ENCODE measurements at regions not wholly inside any gene's neighbourhood (a gene's known extent, or its start where the extent isn't known, plus 50 kb on each side); places are given as distances from the start of the nearest gene placed in this dataset.

DNA sequence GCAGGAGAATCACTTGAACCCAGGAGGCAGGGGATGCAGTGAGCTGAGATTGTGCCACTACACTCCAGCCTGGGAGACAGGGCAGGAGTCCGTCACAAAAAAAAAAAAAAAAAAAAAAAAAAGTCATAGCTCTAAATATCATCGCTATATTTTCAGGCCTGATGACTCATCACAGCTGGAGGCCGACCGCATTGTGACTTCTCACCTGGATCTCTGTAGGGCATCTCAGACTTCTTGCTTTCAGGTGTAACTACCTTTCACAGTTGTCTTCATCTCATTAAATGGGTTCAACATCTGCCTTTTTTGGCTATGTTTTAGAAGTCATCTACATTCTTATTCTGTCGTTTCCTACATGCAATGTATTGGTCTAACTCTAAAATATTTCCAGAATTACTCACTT, 353.1 kb upstream of the MON1B start:
- DNase-seq (ENCODE audit: low spot score) = no peak
- Histone ChIP-seq H3K27ac (no peak overlapping the region), H3K4me1 (ENCODE audit: insufficient read depth) (no peaks in the 10 kb centered on the region), H3K27me3 (no peaks in the 10 kb centered on the region), H3K4me3 (no peak overlapping the region), H3K79me2 (no peaks in the 10 kb centered on the region), H4K20me1 (ENCODE audit: insufficient read depth, poor library complexity, severe bottlenecking) (no peaks in the 10 kb centered on the region), H3K9me2 (replicated peaks; ENCODE audit: insufficient read depth) (no peaks in the 10 kb centered on the region), H3K9me3 (ENCODE audit: low read depth) (no peaks in the 10 kb centered on the region), H3K36me3 (replicated peaks; ENCODE audit: insufficient read depth, low read depth) (no peaks in the 10 kb centered on the region), H3K4me2 (no peak overlapping the region), H2AFZ (no peak overlapping the region)
- TF ChIP-seq, protein P1, sequence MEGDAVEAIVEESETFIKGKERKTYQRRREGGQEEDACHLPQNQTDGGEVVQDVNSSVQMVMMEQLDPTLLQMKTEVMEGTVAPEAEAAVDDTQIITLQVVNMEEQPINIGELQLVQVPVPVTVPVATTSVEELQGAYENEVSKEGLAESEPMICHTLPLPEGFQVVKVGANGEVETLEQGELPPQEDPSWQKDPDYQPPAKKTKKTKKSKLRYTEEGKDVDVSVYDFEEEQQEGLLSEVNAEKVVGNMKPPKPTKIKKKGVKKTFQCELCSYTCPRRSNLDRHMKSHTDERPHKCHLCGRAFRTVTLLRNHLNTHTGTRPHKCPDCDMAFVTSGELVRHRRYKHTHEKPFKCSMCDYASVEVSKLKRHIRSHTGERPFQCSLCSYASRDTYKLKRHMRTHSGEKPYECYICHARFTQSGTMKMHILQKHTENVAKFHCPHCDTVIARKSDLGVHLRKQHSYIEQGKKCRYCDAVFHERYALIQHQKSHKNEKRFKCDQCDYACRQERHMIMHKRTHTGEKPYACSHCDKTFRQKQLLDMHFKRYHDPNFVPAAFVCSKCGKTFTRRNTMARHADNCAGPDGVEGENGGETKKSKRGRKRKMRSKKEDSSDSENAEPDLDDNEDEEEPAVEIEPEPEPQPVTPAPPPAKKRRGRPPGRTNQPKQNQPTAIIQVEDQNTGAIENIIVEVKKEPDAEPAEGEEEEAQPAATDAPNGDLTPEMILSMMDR (IDR thresholded peaks at IDR 0.05; ENCODE audit: poor library complexity) = no peak
- TF ChIP-seq EZH2 (IDR thresholded peaks at IDR 0.05; ENCODE audit: borderline replicate concordance) = no peak
- no peak for TF ChIP-seq EZH2phosphoT487 (IDR thresholded peaks at IDR 0.05; ENCODE audit: low read depth, severe bottlenecking, unreplicated experiment)
- WGBS (ENCODE audit: low lambda C conversion rate, missing lambda C conversion rate) = 76% methylated on average over 5 of the region's 5 CpGs

DNA sequence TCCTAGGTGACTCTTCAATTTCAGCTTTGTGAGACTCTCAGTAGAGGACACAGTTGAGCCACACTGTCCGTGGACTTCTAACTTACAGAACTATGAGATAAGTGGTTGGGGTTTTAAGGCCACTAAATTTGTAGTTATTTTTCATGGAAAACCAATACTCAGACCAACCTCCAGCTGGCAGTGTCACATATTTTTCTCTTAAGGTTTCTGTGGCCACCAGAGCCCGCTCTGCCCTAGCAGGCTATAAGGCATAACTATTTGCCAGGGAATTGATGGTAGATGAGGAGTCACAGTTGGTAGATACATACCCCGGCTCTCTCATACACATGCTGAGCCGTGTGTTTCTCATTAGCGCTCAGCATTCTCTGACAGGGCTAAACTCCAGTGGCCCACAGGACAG, 336.8 kb upstream of the MON1B start:
- Histone ChIP-seq H3K9me2 (replicated peaks; ENCODE audit: insufficient read depth) (no peaks in the 10 kb centered on the region), H3K4me2 (no peak overlapping the region), H3K79me2 (no peaks in the 10 kb centered on the region), H2AFZ (no peak overlapping the region), H3K36me3 (replicated peaks; ENCODE audit: insufficient read depth, low read depth) (no peaks in the 10 kb centered on the region), H4K20me1 (ENCODE audit: insufficient read depth, poor library complexity, severe bottlenecking) (no peaks in the 10 kb centered on the region), H3K4me3 (no peak overlapping the region), H3K4me1 (ENCODE audit: insufficient read depth) (no peaks in the 10 kb centered on the region), H3K9me3 (ENCODE audit: low read depth) (no peaks in the 10 kb centered on the region), H3K27me3 (no peaks in the 10 kb centered on the region), H3K27ac (no peak overlapping the region)
- no peak for TF ChIP-seq EZH2phosphoT487 (IDR thresholded peaks at IDR 0.05; ENCODE audit: low read depth, severe bottlenecking, unreplicated experiment)
- TF ChIP-seq, protein P1 (IDR thresholded peaks at IDR 0.05; ENCODE audit: poor library complexity) = peak; percentile 24
- peak; percentile 8 for DNase-seq (ENCODE audit: low spot score)
- WGBS (ENCODE audit: low lambda C conversion rate, missing lambda C conversion rate) = 88% methylated on average over 5 of the region's 5 CpGs

DNA sequence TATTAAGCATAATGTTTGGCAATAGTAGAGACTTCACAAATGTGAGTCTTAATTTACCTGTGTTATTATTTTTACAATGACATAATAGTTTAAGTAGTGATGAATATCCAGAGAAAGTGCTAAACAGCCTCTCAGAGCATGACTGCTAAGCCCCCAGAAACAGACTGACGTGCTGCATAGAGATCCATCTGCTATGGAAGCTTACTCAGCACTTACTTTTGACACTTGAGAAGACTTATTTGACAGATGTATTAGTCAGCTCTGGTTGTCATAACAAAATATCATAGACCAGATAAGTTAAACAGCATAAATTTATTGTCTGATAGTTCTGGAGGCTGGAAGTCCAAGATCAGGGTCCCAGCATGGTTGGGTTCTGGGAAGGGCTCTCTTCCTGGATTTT, 334.9 kb upstream of the MON1B start:
- Histone ChIP-seq H4K20me1 (ENCODE audit: insufficient read depth, poor library complexity, severe bottlenecking) (no peaks in the 10 kb centered on the region), H3K4me3 (no peak overlapping the region), H2AFZ (no peak overlapping the region), H3K9me2 (replicated peaks; ENCODE audit: insufficient read depth) (no peaks in the 10 kb centered on the region), H3K27me3 (no peaks in the 10 kb centered on the region), H3K27ac (no peak overlapping the region), H3K36me3 (replicated peaks; ENCODE audit: insufficient read depth, low read depth) (no peaks in the 10 kb centered on the region), H3K79me2 (no peaks in the 10 kb centered on the region), H3K4me2 (no peak overlapping the region), H3K9me3 (ENCODE audit: low read depth) (no peaks in the 10 kb centered on the region), H3K4me1 (ENCODE audit: insufficient read depth) (no peaks in the 10 kb centered on the region)
- 90% methylated on average over 1 of the region's 1 CpG for WGBS (ENCODE audit: low lambda C conversion rate, missing lambda C conversion rate)
- TF ChIP-seq EZH2phosphoT487 (IDR thresholded peaks at IDR 0.05; ENCODE audit: low read depth, severe bottlenecking, unreplicated experiment) (no peak), EZH2 (IDR thresholded peaks at IDR 0.05; ENCODE audit: borderline replicate concordance) (no peak)
- TF ChIP-seq, protein P1 (IDR thresholded peaks at IDR 0.05; ENCODE audit: poor library complexity) = no peak
- DNase-seq (ENCODE audit: low spot score) = no peak

DNA sequence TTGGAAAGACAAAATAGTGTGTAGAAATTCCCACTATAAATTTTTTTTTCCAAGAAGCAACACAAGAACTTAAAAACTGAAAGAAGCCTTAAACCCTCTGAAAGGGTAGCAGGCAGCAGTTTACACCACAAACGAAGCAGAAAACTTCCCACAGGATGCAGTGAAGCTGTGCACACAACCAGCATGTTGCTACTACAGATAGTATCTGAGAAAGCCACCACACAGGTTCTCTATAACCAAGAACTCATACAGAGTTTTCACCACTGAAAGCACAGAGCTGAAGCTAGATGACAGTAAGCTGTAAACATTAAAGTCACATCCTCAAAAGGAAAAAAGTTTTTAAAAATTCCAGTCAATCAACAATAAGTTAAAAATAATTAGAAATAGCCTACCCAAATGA, 333.6 kb upstream of the MON1B start:
- H3K27me3 ChIP-seq = no peaks in the 10 kb centered on the region
- no peak overlapping the region for H3K27ac ChIP-seq
- no peak overlapping the region for H3K4me2 ChIP-seq
- no peaks in the 10 kb centered on the region for H4K20me1 ChIP-seq (ENCODE audit: insufficient read depth, poor library complexity, severe bottlenecking)
- no peaks in the 10 kb centered on the region for H3K36me3 ChIP-seq (replicated peaks; ENCODE audit: insufficient read depth, low read depth)
- TF ChIP-seq EZH2 (IDR thresholded peaks at IDR 0.05; ENCODE audit: borderline replicate concordance) (no peak), EZH2phosphoT487 (IDR thresholded peaks at IDR 0.05; ENCODE audit: low read depth, severe bottlenecking, unreplicated experiment) (no peak)
- TF ChIP-seq, protein P1 (IDR thresholded peaks at IDR 0.05; ENCODE audit: poor library complexity) = no peak
- 45% methylated on average over 1 of the region's 1 CpG for WGBS (ENCODE audit: low lambda C conversion rate, missing lambda C conversion rate)
- no peaks in the 10 kb centered on the region for H3K9me2 ChIP-seq (replicated peaks; ENCODE audit: insufficient read depth)
- H3K4me1 ChIP-seq (ENCODE audit: insufficient read depth) = no peaks in the 10 kb centered on the region
- H3K4me3 ChIP-seq = no peak overlapping the region
- H3K9me3 ChIP-seq (ENCODE audit: low read depth) = no peaks in the 10 kb centered on the region
- no peaks in the 10 kb centered on the region for H3K79me2 ChIP-seq
- H2AFZ ChIP-seq = no peak overlapping the region
- no peak for DNase-seq (ENCODE audit: low spot score)

Measured in hepatocyte (in vitro differentiated cells).